Middle frontal gyrus (tissue), 1 donor: ENCODE measurements at regions not wholly inside any gene's neighbourhood (a gene's known extent, or its start where the extent isn't known, plus 50 kb on each side); places are given as distances from the start of the nearest gene placed in this dataset.

ENCODE experiments used
- DNase-seq: peaks from one replicate; pipeline ENCODE4 v3.0.0-alpha.2; 2015; ENCODE audit warnings: low spot score; ENCODE audit errors: extremely low spot score

DNA sequence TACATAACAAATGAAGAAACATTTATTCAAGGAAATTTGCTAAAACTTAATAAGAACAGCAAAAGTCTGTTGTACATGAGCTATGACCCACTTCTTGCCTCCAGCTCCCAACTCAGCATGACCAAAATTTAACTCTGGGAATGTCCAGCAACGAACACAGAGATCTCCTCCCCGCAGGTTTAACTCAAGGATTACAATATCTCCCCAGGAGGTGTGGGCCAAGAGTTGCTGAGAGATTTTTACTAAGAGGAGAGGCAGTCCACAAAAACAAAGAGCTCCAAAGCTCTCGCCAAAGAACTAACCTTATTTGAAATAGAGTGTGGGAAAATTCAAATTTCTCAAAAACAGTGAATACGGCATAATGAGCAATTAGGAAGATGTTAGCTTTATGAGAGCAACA, 318.5 kb downstream of the GRB14 start:
- DNase-seq: no peak

- no peak for DNase-seq
These were observed 333.0 kb downstream of the GRB14 start for GRCh38 chr2:164288235-164288634.

GRCh38 chr2:164287056-164287455, 334.2 kb downstream of the GRB14 start:
- no peak for DNase-seq

DNA sequence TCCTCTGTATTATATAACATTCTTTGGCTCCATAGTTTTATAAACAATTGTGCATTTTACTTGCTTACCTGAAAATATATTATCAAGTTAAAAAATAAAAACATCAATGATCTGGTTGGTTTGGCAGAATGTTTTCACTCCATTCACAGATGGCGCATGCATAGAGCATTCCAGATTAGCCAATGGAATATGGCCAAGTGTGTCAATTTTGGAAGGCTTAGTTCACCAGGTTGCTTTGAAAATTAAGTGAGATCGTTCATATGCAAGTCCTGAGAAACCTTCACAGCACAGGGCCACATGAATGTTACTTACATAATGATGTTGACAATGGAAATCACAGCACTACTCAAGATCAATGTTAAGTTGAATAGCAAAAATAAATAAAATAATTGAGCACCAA, 335.7 kb downstream of the GRB14 start:
- DNase-seq: no peak

GRCh38 chr2:164281896-164282295, 339.4 kb downstream of the GRB14 start:
- DNase-seq: no peak

DNA sequence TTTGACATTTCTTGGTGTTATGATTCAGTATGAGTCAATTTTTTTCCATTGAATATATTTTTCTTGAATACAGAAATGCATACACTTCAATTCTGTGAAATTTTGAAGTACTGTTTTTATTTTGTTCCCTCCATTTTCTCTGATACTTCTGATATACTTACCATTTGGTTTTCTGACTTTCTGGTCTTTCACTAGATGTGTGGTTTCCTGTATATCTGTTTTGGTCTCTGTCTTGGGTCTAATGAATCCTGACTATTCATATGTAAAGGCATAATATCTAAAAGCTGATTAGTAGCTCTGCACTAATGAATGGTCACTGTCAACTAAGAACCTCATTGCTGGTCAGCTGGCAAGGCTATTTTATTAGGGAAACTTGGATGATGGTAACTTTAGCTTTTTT, 345.6 kb downstream of the GRB14 start:
- no peak for DNase-seq

DNA sequence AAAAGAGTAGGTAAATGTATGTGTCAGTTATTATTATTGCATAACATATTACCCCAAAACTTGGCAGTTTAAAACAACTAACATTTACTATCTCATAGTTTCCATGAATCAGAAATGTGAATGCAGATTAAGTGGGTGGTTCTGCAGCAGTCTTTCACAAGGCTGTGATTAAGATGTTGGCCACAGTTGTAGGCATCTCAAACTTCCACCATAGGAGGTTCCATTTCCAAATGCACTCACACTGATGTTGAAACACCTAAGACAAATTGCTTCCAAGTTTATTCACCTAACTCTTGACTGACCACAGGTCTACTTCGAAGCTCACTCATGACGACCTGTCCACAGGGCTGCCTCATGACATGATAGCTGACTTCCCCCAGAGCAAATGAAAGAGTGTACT, 360.8 kb downstream of the GRB14 start:
- DNase-seq: no peak

- no peak for DNase-seq
These were observed 363.5 kb downstream of the GRB14 start for GRCh38 chr2:164257742-164258141.

DNA sequence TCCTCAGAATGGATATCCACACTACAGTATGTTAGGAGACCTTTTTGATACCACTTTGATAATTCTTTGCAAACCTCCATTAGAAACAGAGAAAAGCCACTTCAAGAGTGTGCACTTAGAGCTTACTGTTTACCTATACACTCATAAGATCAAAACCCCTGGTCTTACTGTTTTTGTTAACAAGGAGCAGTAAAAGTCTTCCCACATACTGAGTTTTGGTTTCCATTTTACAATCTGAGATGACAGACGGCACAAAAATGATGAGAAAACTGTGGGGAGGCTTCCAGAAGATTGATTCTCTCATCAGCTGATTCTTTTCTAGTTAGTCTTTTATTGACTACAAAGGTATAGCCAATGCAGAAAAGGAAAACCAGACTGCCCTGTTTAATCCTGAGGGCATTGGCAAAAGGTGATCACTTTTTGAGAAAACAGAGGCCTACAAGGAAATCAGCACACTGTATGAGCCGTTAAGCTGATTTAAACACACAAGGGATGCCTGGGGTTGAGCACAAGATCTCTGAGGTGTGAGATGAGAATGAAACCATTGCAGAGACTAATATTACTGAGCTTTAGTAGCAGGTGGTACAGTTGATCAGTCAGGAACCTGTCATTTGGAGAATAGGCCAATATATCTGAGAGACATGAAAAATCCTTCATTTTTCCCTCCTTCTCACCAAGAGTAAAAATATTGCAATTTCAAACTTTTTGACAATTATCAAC, 368.6 kb downstream of the GRB14 start:
- no peak for DNase-seq

DNA sequence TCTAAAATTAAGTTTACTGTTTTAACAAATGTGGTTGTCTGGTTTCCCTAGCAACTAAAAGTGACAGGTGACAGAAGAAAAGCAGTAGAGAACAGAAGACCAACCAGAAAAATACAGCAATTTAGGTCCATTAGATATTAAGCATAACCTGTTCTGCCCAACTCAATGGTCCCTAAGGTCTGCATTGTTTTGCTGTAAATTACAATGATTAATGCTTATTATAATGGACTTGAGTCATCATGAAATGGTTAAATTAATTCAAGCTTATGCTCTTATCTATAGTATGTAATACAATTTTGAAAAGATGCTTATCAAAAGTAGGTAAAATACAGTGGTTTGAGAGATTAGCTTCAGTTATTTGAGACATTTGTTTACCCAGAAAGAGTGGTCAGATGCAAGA, 378.0 kb downstream of the GRB14 start:
- no peak for DNase-seq

DNA sequence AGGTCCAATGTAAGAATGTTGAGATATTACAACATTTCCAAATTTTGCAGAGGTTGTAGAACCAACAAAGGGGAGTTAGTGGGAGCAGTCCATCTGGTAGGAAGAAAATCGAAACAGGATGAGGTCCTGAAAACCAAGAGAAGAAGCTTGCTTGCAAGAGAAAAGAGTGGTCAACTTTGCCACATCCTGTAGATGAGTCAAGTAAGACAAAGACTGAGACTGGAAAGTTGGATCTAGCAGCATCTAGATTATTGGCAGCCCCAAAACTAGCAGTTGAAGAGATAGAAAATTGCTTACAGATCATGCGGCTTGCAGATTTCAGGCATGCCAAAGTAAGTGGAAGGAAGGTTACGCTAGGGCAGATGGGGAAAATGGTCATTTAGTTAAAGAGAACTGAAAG, 378.9 kb downstream of the GRB14 start:
- no peak for DNase-seq

DNA sequence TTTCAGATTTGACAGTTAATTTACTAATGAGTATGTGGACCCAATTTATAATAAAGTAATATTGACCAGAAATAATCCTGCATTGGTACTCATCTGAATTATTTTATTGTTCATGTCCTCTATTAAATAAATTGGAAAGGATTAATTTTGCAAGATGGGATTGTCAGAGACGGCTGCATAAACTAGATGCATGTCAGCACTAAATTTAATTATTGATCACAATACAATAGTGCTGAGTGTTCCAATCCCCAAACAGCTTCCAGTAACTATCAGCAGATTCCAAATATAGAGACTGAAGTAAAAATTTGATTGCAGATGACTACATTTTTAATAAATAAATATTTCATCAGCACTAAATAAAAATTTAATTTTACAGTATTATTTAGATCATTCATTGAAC, 387.2 kb downstream of the GRB14 start:
- DNase-seq: no peak

DNA sequence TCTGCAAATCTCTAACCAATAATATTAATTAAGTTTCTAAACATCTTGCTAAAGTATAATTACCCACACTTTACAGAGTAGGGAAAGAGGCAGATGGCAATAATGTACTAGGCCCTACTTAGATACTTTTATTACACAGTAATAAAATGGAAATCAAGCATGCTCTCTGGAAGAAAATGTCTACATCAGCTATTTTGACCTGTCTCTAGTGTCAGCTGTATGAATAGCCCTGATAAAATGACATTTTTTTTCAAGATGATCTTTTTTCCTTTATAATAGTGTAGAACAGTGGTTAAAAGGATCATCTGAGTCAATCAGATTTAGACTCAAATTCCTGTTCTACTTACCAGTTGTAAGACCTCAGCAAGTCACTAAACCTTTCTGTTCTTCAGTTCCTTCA, 397.3 kb downstream of the GRB14 start:
- no peak for DNase-seq

GRCh38 chr2:164221473-164221872, 399.8 kb downstream of the GRB14 start:
- no peak for DNase-seq

GRCh38 chr2:164220265-164220664, 401.0 kb downstream of the GRB14 start:
- DNase-seq: no peak

DNA sequence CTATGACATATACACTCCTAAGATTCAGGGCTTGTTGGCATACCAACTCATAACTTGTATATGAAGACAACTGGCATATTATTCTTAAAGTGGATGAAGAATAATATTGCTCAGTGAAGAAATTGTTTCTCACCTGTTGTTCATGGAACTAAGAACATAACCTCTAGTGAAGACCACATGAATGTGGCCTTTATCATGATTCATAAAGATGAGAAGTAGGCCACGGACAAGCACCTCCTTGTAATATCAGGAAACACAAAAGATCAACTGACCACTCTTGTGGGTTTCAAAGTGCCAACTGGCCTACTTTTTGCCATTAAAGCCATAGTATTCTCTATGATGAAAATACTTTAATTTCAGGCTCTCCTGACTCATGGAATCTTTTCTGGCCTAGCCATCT, 407.4 kb downstream of the GRB14 start:
- DNase-seq: no peak

GRCh38 chr2:164205347-164205746, 415.9 kb downstream of the GRB14 start:
- no peak for DNase-seq

GRCh38 chr2:164203131-164203530, 418.2 kb downstream of the GRB14 start:
- DNase-seq: no peak

GRCh38 chr2:164198256-164198655, 423.0 kb downstream of the GRB14 start:
- DNase-seq: no peak

GRCh38 chr2:164190700-164191099, 430.6 kb downstream of the GRB14 start:
- DNase-seq: no peak

- no peak for DNase-seq
These were observed 431.4 kb downstream of the GRB14 start for GRCh38 chr2:164189851-164190250.

DNA sequence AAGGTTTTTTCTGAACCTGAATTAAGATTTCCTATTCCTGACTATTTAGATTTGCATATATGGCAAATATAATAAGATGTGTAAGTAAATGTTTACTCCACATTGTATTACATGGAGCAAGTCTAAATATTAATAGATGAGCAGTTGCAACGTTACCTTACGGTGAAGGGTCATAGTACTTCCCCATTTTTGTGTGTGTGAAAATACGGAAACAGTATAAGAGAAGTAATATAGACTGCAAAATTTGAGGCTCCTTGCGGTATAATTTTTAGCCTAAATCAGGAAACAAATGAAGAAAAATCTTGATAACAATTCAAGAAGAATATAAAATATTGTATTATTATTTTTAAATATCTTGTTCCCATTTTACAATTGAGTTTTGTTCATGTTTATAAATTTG, 434.2 kb downstream of the GRB14 start:
- DNase-seq: no peak

GRCh38 chr2:164186591-164186990, 434.7 kb downstream of the GRB14 start:
- no peak for DNase-seq

- DNase-seq: no peak
These were observed 439.1 kb downstream of the GRB14 start for GRCh38 chr2:164182116-164182627.
